Duodenal mucosa (tissue), 2 donors: ENCODE measurements at regions not wholly inside any gene's neighbourhood (a gene's known extent, or its start where the extent isn't known, plus 50 kb on each side); places are given as distances from the start of the nearest gene placed in this dataset.

Experiments
- H3K27ac ChIP-seq: one replicate; pipeline ENCODE4 v1.7.0; 2013; ENCODE audit warnings: low read depth, low read length
- H3K27me3 ChIP-seq, 2 donors: one replicate each; pipeline ENCODE4 v1.7.0; 2013; ENCODE audit warnings: low read length in 2 of 2, control low read depth in 1 of 2; ENCODE audit not compliant: insufficient read depth in 2 of 2, control insufficient read depth in 1 of 2
- H3K36me3 ChIP-seq, 2 donors: one replicate each; pipeline ENCODE4 v1.7.0; 2013; ENCODE audit warnings: low read length in 2 of 2, control low read depth in 1 of 2; ENCODE audit not compliant: insufficient read depth in 2 of 2, control insufficient read depth in 1 of 2
- H3K4me1 ChIP-seq, 2 donors: one replicate each; pipeline ENCODE4 v1.7.0; 2013; ENCODE audit warnings: low read length in 2 of 2, control low read depth in 1 of 2; ENCODE audit not compliant: insufficient read depth in 2 of 2, control insufficient read depth in 1 of 2
- H3K4me3 ChIP-seq, 2 donors: one replicate each; pipeline ENCODE4 v1.7.0; 2013; ENCODE audit warnings: low read length in 2 of 2, low read depth in 1 of 2
- H3K9ac ChIP-seq, 2 donors: one replicate each; pipeline ENCODE4 v1.7.0; 2013; ENCODE audit warnings: low read length in 2 of 2, low read depth in 1 of 2
- H3K9me3 ChIP-seq, 2 donors: one replicate each; pipeline ENCODE4 v1.7.0; 2013; ENCODE audit warnings: low read length in 2 of 2, control low read depth in 1 of 2; ENCODE audit not compliant: control insufficient read depth in 1 of 2

GRCh38 chr4:41400296-41400695 lies 137.7 kb upstream of the LIMCH1 start:
- Histone ChIP-seq H3K4me3 (no peak overlapping the region), H3K36me3 (no peaks in the 10 kb centered on the region), H3K4me1 (no peaks in the 10 kb centered on the region), H3K27ac (no peak overlapping the region), H3K27me3 (no peaks in the 10 kb centered on the region), H3K9ac (no peak overlapping the region), H3K9me3 (no peaks in the 10 kb centered on the region)

- Histone ChIP-seq H3K27me3 (no peaks in the 10 kb centered on the region), H3K4me3 (no peak overlapping the region), H3K9me3 (no peaks in the 10 kb centered on the region), H3K9ac (no peak overlapping the region), H3K27ac (no peak overlapping the region), H3K36me3 (no peaks in the 10 kb centered on the region), H3K4me1 (no peaks in the 10 kb centered on the region)
Measured at GRCh38 chr4:41405464-41406112, 132.4 kb upstream of the LIMCH1 start.

- Histone ChIP-seq H3K4me3 (no peak overlapping the region), H3K36me3 (no peaks in the 10 kb centered on the region), H3K27me3 (no peaks in the 10 kb centered on the region), H3K27ac (no peak overlapping the region), H3K9ac (no peak overlapping the region), H3K4me1 (no peaks in the 10 kb centered on the region), H3K9me3 (no peaks in the 10 kb centered on the region)
Measured at GRCh38 chr4:41406113-41406516, 131.8 kb upstream of the LIMCH1 start.

- no peak overlapping the region for H3K27ac ChIP-seq
- H3K36me3 ChIP-seq: no peaks in the 10 kb centered on the region
Measured at GRCh38 chr4:41408150-41408549, 129.8 kb upstream of the LIMCH1 start.

GRCh38 chr4:41408859-41409593 lies 128.9 kb upstream of the LIMCH1 start:
- H3K27ac ChIP-seq: no peak overlapping the region
- H3K4me1 ChIP-seq: no peaks in the 10 kb centered on the region

More at GRCh38 chr4:41408150-41408549, 129.8 kb upstream of the LIMCH1 start:
- Histone ChIP-seq H3K4me3 (no peak overlapping the region), H3K9me3 (no peaks in the 10 kb centered on the region), H3K4me1 (no peaks in the 10 kb centered on the region), H3K27me3 (no peaks in the 10 kb centered on the region), H3K9ac (no peak overlapping the region)

GRCh38 chr4:41409594-41409895 lies 128.4 kb upstream of the LIMCH1 start:
- H3K27ac ChIP-seq: no peak overlapping the region

More at GRCh38 chr4:41408859-41409593, 128.9 kb upstream of the LIMCH1 start:
- no peaks in the 10 kb centered on the region for H3K27me3 ChIP-seq
- H3K4me3 ChIP-seq: no peak overlapping the region
- no peak overlapping the region for H3K9ac ChIP-seq
- H3K9me3 ChIP-seq: no peaks in the 10 kb centered on the region
- H3K36me3 ChIP-seq: no peaks in the 10 kb centered on the region

GRCh38 chr4:41410049-41410448 lies 127.9 kb upstream of the LIMCH1 start:
- Histone ChIP-seq H3K27me3 (no peaks in the 10 kb centered on the region), H3K36me3 (no peaks in the 10 kb centered on the region), H3K9me3 (no peaks in the 10 kb centered on the region), H3K9ac (no peak overlapping the region), H3K4me1 (no peaks in the 10 kb centered on the region), H3K27ac (no peak overlapping the region), H3K4me3 (no peak overlapping the region)

More at GRCh38 chr4:41409594-41409895, 128.4 kb upstream of the LIMCH1 start:
- H3K36me3 ChIP-seq: no peaks in the 10 kb centered on the region
- no peaks in the 10 kb centered on the region for H3K4me1 ChIP-seq
- H3K27me3 ChIP-seq: no peaks in the 10 kb centered on the region
- H3K4me3 ChIP-seq: no peak overlapping the region
- no peaks in the 10 kb centered on the region for H3K9me3 ChIP-seq
- no peak overlapping the region for H3K9ac ChIP-seq

- H3K36me3 ChIP-seq: no peaks in the 10 kb centered on the region
- no peak overlapping the region for H3K27ac ChIP-seq
- H3K4me3 ChIP-seq: no peak overlapping the region
- H3K27me3 ChIP-seq: no peaks in the 10 kb centered on the region
- no peaks in the 10 kb centered on the region for H3K9me3 ChIP-seq
- H3K9ac ChIP-seq: no peak overlapping the region
- no peaks in the 10 kb centered on the region for H3K4me1 ChIP-seq
Measured at GRCh38 chr4:41413670-41414411, 124.1 kb upstream of the LIMCH1 start.

GRCh38 chr4:41414412-41414779 lies 123.6 kb upstream of the LIMCH1 start:
- H3K9ac ChIP-seq: no peak overlapping the region
- H3K36me3 ChIP-seq: no peaks in the 10 kb centered on the region
- H3K9me3 ChIP-seq: no peaks in the 10 kb centered on the region
- no peaks in the 10 kb centered on the region for H3K27me3 ChIP-seq
- H3K4me1 ChIP-seq: no peaks in the 10 kb centered on the region
- H3K27ac ChIP-seq: no peak overlapping the region
- no peak overlapping the region for H3K4me3 ChIP-seq

GRCh38 chr4:41418444-41418843 lies 119.5 kb upstream of the LIMCH1 start:
- Histone ChIP-seq H3K9ac (no peak overlapping the region), H3K4me1 (no peaks in the 10 kb centered on the region), H3K36me3 (no peaks in the 10 kb centered on the region), H3K27me3 (no peaks in the 10 kb centered on the region), H3K4me3 (no peak overlapping the region), H3K9me3 (no peaks in the 10 kb centered on the region), H3K27ac (no peak overlapping the region)
